H1 (cell line): ENCODE measurements at regions not wholly inside any gene's neighbourhood (a gene's known extent, or its start where the extent isn't known, plus 50 kb on each side); places are given as distances from the start of the nearest gene placed in this dataset.

Source experiments
- POLR2A ChIP-seq, 2 experiments: IDR thresholded peaks; 1 replicate in 1 of 2; 2 replicates in 1 of 2; pipeline ENCODE4 v1.6.1; 2011; ENCODE audit warnings: low read depth in 2 of 2, low read length in 2 of 2, mild to moderate bottlenecking in 2 of 2; ENCODE audit errors: control extremely low read depth in 1 of 2
- RBBP5 ChIP-seq: IDR thresholded peaks from 2 replicates; pipeline ENCODE4 v1.7.1; 2012; ENCODE audit warnings: low read depth, mild to moderate bottlenecking, inconsistent platforms, low read length, moderate library complexity, borderline replicate concordance
- TAF1 ChIP-seq: IDR thresholded peaks from 2 replicates; pipeline ENCODE4 v1.6.1; 2011; ENCODE audit warnings: mild to moderate bottlenecking, low read depth, low read length
- TF ChIP-seq, protein P1 (sequence below), 3 experiments: IDR thresholded peaks; 1 replicate in 2 of 3; 2 replicates in 1 of 3; pipeline versions ENCODE4 v1.5.1 to v1.6.1; 2011; ENCODE audit warnings: low read length in 3 of 3, mild to moderate bottlenecking in 3 of 3, inconsistent platforms in 2 of 3, low read depth in 1 of 3, moderate library complexity in 1 of 3; ENCODE audit not compliant: insufficient read depth in 1 of 3; ENCODE audit errors: control extremely low read depth in 1 of 3

- no peak for TF ChIP-seq RBBP5
- TF ChIP-seq TAF1 = no peak
- no peak for TF ChIP-seq POLR2A (IDR thresholded peaks at IDR 0.05; ENCODE audit: control extremely low read depth in 1 of 2, low read depth in 2 of 2, low read length in 2 of 2)
- TF ChIP-seq, protein P1, sequence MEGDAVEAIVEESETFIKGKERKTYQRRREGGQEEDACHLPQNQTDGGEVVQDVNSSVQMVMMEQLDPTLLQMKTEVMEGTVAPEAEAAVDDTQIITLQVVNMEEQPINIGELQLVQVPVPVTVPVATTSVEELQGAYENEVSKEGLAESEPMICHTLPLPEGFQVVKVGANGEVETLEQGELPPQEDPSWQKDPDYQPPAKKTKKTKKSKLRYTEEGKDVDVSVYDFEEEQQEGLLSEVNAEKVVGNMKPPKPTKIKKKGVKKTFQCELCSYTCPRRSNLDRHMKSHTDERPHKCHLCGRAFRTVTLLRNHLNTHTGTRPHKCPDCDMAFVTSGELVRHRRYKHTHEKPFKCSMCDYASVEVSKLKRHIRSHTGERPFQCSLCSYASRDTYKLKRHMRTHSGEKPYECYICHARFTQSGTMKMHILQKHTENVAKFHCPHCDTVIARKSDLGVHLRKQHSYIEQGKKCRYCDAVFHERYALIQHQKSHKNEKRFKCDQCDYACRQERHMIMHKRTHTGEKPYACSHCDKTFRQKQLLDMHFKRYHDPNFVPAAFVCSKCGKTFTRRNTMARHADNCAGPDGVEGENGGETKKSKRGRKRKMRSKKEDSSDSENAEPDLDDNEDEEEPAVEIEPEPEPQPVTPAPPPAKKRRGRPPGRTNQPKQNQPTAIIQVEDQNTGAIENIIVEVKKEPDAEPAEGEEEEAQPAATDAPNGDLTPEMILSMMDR (IDR thresholded peaks at IDR 0.05; ENCODE audit: control extremely low read depth in 1 of 3, insufficient read depth in 1 of 3, low read depth in 1 of 3, low read length in 3 of 3) = no peak
Measured at GRCh38 chr6:159357211-159357915, 188.2 kb downstream of the FNDC1 start.
